ENCODE measurements at regions not wholly inside any gene's neighbourhood (a gene's known extent, or its start where the extent isn't known, plus 50 kb on each side); places are given as distances from the start of the nearest gene placed in this dataset.

- TF ChIP-seq CTCF (IDR thresholded peaks at IDR 0.05) = no peak
- no peak for TF ChIP-seq POLR2A (IDR thresholded peaks at IDR 0.05)
These were observed 68.8 kb upstream of the INSIG1 start for GRCh38 chr7:155228894-155229293.

All from lower leg skin (tissue), 3 donors.